Caco-2 (cell line): ENCODE measurements at regions not wholly inside any gene's neighbourhood (a gene's known extent, or its start where the extent isn't known, plus 50 kb on each side); places are given as distances from the start of the nearest gene placed in this dataset.

ENCODE experiments used
- BruUV-seq: library from RNA; stranded (reverse); fragments of 400-500 nt; replicated peaks from 2 replicates; lab custom pipeline; 2021; lab: Mats Ljungman, UMichigan
- CTCF ChIA-PET: fragments of 300-600 bp; sonication (Branson Sonifier 250); formaldehyde crosslinking; loops from one replicate; lab custom pipeline; 2022; ENCODE audit warnings: antibody characterized with exemption; lab: Charles Lee
- POLR2A ChIA-PET: fragments of 300-600 bp; sonication (Branson Sonifier 250); formaldehyde crosslinking; loops from one replicate; lab custom pipeline; 2022; ENCODE audit warnings: antibody characterized with exemption; lab: Charles Lee
- DNase-seq, 2 experiments: peaks; one replicate each; pipeline versions ENCODE4 v3.0.0 to v3.0.0-alpha.2; 2020 to 2022
- H3K27me3 ChIP-seq: replicated peaks from 2 replicates; pipeline ENCODE4 v1.6.0; 2011; ENCODE audit warnings: low read length; ENCODE audit not compliant: control insufficient read depth, insufficient read depth
- H3K36me3 ChIP-seq: 2 replicates; pipeline ENCODE4 v1.5.1; 2011; ENCODE audit warnings: low read length; ENCODE audit not compliant: control insufficient read depth, insufficient read depth
- H3K4me1 ChIP-seq: fragments of 250-450 bp; sonication (Bioruptor Pico); 2 replicates; pipeline ENCODE4 v1.5.1; 2020; ENCODE audit warnings: mild to moderate bottlenecking
- H3K4me3 ChIP-seq: 2 replicates; pipeline ENCODE4 v1.5.1; 2011; ENCODE audit warnings: low read depth, mild to moderate bottlenecking, control low read depth, low read length
- H3K9me3 ChIP-seq: fragments of 250-450 bp; sonication (Bioruptor Pico); 2 replicates; pipeline ENCODE4 v1.5.1; 2020; ENCODE audit warnings: mild to moderate bottlenecking, moderate library complexity
- H3K27ac Mint-ChIP-seq: one replicate; pipeline ENCODE4 v1.8.0; 2022; ENCODE audit warnings: mixed read lengths; ENCODE audit not compliant: unreplicated experiment
- H3K27me3 Mint-ChIP-seq: one replicate; pipeline ENCODE4 v1.8.0; 2022; ENCODE audit warnings: mixed read lengths; ENCODE audit not compliant: insufficient read depth, unreplicated experiment
- H3K36me3 Mint-ChIP-seq: one replicate; pipeline ENCODE4 v1.8.0; 2022; ENCODE audit warnings: mild to moderate bottlenecking, mixed read lengths; ENCODE audit not compliant: insufficient read depth, unreplicated experiment
- H3K4me1 Mint-ChIP-seq: one replicate; pipeline ENCODE4 v1.8.0; 2022; ENCODE audit warnings: low read depth, mixed read lengths; ENCODE audit not compliant: unreplicated experiment
- H3K4me3 Mint-ChIP-seq: one replicate; pipeline ENCODE4 v1.8.0; 2022; ENCODE audit warnings: mild to moderate bottlenecking, moderate library complexity, mixed read lengths; ENCODE audit not compliant: unreplicated experiment
- H3K9me3 Mint-ChIP-seq: one replicate; pipeline ENCODE4 v1.8.0; 2022; ENCODE audit warnings: mixed read lengths; ENCODE audit not compliant: unreplicated experiment
- intact Hi-C: fragments of 100-400 bp; cut with micrococcal nuclease; formaldehyde crosslinking; loops from one replicate; pipeline ENCODE4 v1.10.0; 2022; ENCODE audit not compliant: unreplicated experiment
- TF ChIP-seq, protein P1 (sequence below), 2 experiments: fragments of 200-600 bp in 1 of 2; IDR thresholded peaks; 1 replicate in 1 of 2; 2 replicates in 1 of 2; pipeline versions ENCODE4 v1.5.1 to v1.8.0; 2011 to 2022; ENCODE audit warnings: antibody characterized with exemption in 1 of 2, control low read depth in 1 of 2, inconsistent platforms in 1 of 2, low read depth in 1 of 2, low read length in 1 of 2, mild to moderate bottlenecking in 1 of 2, moderate library complexity in 1 of 2; ENCODE audit not compliant: insufficient read depth in 1 of 2, severe bottlenecking in 1 of 2, unreplicated experiment in 1 of 2

DNA sequence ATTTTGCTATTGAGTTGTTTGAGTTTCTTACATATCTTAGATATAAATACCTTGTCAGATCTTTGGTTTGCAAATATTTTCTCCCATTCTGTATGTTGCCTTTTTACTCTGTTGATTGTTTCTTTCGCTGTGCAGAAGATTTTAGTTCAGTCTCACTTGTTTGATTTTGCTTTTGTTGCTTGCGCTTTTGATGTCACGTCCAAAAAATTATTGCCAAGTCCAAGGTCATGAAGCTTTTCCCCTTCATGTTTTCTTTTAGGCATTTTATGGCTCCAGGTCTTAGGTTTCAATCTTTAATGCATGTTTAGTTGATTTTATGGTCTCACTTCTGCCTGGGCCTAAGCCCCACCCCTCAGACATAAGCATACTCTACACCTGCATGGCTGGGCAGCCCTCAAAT, 131.5 kb upstream of the TNC start:
- DNase-seq, result no peak
- no peaks in the 10 kb centered on the region for H3K27me3 Mint-ChIP-seq
- no TSS peak for BruUV-seq
- TF ChIP-seq, protein P1, sequence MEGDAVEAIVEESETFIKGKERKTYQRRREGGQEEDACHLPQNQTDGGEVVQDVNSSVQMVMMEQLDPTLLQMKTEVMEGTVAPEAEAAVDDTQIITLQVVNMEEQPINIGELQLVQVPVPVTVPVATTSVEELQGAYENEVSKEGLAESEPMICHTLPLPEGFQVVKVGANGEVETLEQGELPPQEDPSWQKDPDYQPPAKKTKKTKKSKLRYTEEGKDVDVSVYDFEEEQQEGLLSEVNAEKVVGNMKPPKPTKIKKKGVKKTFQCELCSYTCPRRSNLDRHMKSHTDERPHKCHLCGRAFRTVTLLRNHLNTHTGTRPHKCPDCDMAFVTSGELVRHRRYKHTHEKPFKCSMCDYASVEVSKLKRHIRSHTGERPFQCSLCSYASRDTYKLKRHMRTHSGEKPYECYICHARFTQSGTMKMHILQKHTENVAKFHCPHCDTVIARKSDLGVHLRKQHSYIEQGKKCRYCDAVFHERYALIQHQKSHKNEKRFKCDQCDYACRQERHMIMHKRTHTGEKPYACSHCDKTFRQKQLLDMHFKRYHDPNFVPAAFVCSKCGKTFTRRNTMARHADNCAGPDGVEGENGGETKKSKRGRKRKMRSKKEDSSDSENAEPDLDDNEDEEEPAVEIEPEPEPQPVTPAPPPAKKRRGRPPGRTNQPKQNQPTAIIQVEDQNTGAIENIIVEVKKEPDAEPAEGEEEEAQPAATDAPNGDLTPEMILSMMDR (IDR thresholded peaks at IDR 0.05; ENCODE audit: insufficient read depth in 1 of 2, low read depth in 1 of 2, low read length in 1 of 2, severe bottlenecking in 1 of 2, unreplicated experiment in 1 of 2), result no peak
- H3K27ac Mint-ChIP-seq, result no peak overlapping the region
- intact Hi-C loops, result no loop called here
- H3K9me3 ChIP-seq, result no peaks in the 10 kb centered on the region
- no peaks in the 10 kb centered on the region for H3K27me3 ChIP-seq
- H3K4me3 ChIP-seq, result no peak overlapping the region
- no peaks in the 10 kb centered on the region for H3K36me3 ChIP-seq
- H3K4me1 Mint-ChIP-seq, result no peaks in the 10 kb centered on the region
- H3K36me3 Mint-ChIP-seq, result no peaks in the 10 kb centered on the region
- no peaks in the 10 kb centered on the region for H3K4me1 ChIP-seq
- no peak overlapping the region for H3K4me3 Mint-ChIP-seq
- H3K9me3 Mint-ChIP-seq, result no peaks in the 10 kb centered on the region
- ChIA-PET POLR2A (no interaction called here), CTCF (no interaction called here)

DNA sequence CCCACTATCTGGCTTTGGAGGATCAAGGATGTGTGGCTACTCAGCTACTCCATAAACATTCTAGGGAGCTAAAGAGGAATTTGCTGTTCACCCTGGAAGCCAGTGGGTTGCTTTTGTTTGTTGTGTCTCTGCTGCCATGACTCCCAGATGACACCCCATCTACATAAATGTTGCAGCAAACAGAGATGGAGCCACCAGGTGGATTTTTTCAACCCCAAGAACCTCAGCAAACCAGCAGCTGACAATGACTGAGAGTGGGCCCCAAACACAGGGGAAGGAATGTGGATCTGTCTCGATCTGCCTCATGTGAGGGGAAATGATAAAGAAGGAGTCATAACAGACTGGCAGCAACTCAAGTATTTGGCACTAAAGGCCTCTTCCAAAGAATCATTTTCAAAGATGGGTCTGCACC, 132.7 kb upstream of the TNC start:
- DNase-seq, result no peak
- Histone ChIP-seq H3K36me3 (no peaks in the 10 kb centered on the region), H3K9me3 (no peaks in the 10 kb centered on the region), H3K4me1 (no peaks in the 10 kb centered on the region), H3K27me3 (no peaks in the 10 kb centered on the region), H3K4me3 (no peak overlapping the region)
- no peaks in the 10 kb centered on the region for H3K9me3 Mint-ChIP-seq
- H3K4me3 Mint-ChIP-seq, result no peak overlapping the region
- no peak overlapping the region for H3K27ac Mint-ChIP-seq
- no TSS peak for BruUV-seq
- ChIA-PET CTCF (no interaction called here), POLR2A (no interaction called here)
- intact Hi-C loops, result no loop called here
- H3K4me1 Mint-ChIP-seq, result no peaks in the 10 kb centered on the region
- TF ChIP-seq, protein P1 (IDR thresholded peaks at IDR 0.05; ENCODE audit: insufficient read depth in 1 of 2, low read depth in 1 of 2, low read length in 1 of 2, severe bottlenecking in 1 of 2, unreplicated experiment in 1 of 2), result no peak
- H3K36me3 Mint-ChIP-seq, result no peaks in the 10 kb centered on the region
- no peaks in the 10 kb centered on the region for H3K27me3 Mint-ChIP-seq

DNA sequence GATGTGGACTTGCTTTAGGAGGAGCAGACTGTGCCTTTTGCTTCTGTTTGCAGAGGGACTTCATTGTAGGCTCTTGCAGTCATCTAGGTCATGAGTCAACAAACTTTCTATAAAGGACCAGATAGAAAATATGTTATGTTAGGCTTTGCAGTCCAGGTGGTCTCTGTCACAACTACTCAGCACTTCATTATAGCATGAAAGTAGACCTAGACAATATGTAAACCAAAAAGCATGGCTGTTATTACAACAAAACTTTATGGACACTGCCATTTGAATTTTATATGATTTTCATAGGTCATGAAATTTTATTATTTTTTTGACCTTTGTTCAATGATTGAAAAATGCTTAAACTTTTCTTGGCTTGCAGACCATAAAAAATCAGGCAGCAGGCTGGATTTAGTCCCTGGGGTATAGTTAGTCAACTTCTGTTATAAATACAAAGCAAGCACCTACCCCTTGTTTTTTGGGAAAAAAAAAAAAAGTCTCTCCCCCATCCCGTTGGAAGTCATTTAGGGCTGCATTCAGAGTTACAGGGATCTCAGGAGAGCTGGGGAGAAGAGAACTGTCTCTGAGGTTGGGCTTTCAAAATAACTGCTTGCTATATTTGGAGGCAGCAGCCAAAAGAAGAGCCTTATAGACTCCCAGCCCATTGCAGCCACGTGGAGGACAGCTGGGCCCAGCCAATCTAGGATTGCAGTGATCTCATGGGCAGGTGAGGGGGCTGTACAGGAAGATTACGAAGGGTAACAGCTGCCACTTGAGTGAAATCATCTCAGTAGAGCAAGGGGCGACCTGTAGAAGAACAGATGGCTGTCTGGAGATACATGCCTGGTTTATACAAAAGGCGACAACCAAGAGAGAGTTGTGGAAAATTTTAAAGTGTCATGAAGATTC, 136.6 kb upstream of the TNC start:
- H3K4me1 Mint-ChIP-seq, result no peaks in the 10 kb centered on the region

More for the DNA sequence above, 136.6 kb upstream of the TNC start:
- Histone ChIP-seq H3K4me1 (no peaks in the 10 kb centered on the region), H3K9me3 (no peaks in the 10 kb centered on the region), H3K4me3 (no peak overlapping the region), H3K36me3 (no peaks in the 10 kb centered on the region), H3K27me3 (no peaks in the 10 kb centered on the region)
- no peak for DNase-seq
- Mint-ChIP-seq H3K36me3 (no peaks in the 10 kb centered on the region), H3K27ac (no peak overlapping the region), H3K4me3 (no peak overlapping the region), H3K27me3 (no peaks in the 10 kb centered on the region), H3K9me3 (no peaks in the 10 kb centered on the region)
- ChIA-PET POLR2A (no interaction called here), CTCF (no interaction called here)
- intact Hi-C loops, result no loop called here
- TF ChIP-seq, protein P1 (IDR thresholded peaks at IDR 0.05; ENCODE audit: insufficient read depth in 1 of 2, low read depth in 1 of 2, low read length in 1 of 2, severe bottlenecking in 1 of 2, unreplicated experiment in 1 of 2), result no peak
- no TSS peak for BruUV-seq
